Activated CD4-positive, alpha-beta T cell treated with anti-CD3 and anti-CD28 coated beads for 48 hours (primary cell): ENCODE measurements at regions not wholly inside any gene's neighbourhood (a gene's known extent, or its start where the extent isn't known, plus 50 kb on each side); places are given as distances from the start of the nearest gene placed in this dataset.
"Not testable (repeated sequence)": the region's sequence is repeated elsewhere in the genome, so short reads cannot be mapped to it uniquely, and the experiment has no call there.

Experiments
- DNase-seq: peaks from one replicate; pipeline ENCODE4 v3.0.0-alpha.2; 2020

- no peak for DNase-seq
Measured at GRCh38 chr12:63404611-63405010, 253.6 kb upstream of the AVPR1A start.

- no peak for DNase-seq
Measured at GRCh38 chr12:63403256-63403655, 252.3 kb upstream of the AVPR1A start.

- no peak for DNase-seq
Measured at GRCh38 chr12:63400718-63401117, 249.7 kb upstream of the AVPR1A start.

- DNase-seq = no peak
Measured at GRCh38 chr12:63400318-63400717, 249.3 kb upstream of the AVPR1A start.

DNA sequence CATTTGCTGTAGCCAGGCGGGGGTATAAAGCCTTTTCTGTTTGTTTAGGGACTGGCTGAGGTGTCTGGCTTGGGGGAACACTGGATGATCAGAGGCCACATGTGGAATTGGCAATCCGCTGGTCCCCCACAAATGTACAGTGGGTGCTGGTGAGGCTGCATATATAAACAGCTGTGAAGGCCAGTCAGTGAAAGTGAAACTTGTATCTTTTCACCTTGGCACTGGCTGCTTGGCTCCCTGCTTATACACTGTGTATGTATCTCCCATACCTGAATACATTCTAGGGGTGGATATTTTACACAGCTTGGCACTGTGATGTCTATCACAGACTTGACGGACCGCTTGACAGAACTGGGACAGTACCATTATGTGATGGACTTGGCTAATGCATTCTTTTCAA, 246.8 kb upstream of the AVPR1A start:
- DNase-seq = no peak

- DNase-seq = no peak
Measured at GRCh38 chr12:63396135-63396534, 245.1 kb upstream of the AVPR1A start.

DNA sequence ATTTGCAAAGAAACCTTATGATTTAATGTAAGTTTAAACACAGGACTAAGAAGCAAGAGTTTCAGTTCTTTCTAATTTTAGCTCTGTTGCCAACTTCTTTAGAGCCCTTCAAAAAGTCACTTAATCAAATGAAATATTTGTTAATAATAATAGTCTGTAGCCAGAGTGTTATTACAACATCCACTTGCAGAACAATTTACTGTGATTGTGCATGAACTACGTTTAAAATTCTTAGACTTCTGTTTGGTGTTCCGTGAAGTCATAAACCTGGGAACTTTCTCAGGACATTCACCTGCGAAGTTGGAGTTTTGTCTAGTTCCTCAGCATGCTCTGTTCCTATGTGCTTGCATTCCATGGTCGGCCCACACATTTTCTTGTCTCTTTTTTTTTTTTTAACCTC, 244.0 kb upstream of the AVPR1A start:
- DNase-seq = no peak

DNA sequence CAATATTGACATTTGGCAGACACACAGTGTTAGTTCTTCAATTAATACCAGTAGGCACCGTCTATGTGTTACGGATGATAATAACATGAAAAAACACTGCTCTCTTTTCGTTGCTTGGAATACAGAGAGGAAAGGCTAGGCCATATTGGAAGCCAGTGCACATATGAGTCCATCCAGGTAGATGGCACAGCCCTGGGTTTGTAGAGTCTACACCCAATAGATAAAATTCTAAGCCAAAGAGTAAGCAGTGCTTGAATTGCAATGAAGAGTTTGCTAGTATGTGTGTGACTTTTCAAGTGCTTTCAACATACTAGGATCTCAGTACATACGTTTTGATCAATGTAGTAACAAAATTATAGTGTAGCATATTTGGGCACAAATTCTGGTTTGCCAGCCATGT, 243.3 kb upstream of the AVPR1A start:
- DNase-seq = no peak

- DNase-seq = no peak
Measured at GRCh38 chr12:63389211-63389610, 238.2 kb upstream of the AVPR1A start.

GRCh38 chr12:63387771-63388170, 236.8 kb upstream of the AVPR1A start:
- no peak for DNase-seq

DNA sequence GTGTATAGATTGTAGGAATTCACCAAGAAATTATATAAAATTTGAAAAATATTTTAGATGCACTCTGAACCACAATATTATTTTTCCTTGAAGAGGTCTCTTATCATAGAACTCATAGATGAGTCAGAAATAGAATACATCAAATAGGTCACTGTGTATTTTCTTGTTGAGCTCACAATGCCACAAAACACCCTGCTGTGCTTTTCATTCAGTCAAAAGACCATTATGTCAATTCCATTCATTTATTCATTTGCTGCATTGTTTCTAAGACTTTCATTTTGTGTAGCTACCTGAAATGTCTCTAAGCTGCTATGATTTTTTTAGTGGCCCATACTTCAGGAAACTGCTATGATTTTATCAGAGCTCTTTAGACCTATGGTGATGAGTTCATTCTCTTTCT, 231.9 kb upstream of the AVPR1A start:
- no peak for DNase-seq

DNA sequence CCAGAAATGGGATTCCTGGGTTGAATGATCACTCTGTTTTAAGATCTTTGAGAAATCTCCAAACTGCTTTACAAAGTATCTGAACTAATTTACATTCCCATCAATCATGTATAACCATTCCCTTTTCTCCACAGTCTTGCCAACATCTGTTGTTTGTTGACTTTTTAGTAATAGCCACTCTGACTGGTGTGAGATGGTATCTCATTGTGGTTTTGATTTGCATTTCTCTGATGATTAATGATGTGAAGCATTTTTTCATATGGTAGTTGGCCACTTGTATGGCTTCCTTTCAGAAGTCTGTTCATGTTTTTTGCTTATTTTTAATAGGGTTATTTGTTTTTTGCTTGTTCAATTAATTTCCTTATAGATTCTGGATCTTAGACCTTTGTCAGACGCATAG, 211.8 kb upstream of the AVPR1A start:
- DNase-seq = no peak

DNA sequence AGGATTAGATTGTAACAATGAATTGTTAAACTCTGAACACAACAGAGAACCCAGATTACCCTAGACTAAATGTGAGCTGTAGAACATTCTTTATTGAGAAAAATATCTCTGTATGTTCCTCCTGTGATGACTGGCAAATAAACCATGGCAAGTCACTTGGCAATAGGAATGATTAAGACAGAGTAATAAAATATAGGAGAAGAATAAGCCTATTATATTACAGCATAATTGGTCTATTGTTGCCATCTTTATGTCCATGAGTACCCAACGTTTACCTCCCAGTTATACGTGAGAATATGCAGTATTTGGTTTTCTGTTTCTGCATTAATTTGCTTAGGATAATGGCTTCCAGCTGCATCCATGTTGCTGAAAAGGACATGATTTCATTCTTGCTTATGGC, 211.2 kb upstream of the AVPR1A start:
- no peak for DNase-seq

DNA sequence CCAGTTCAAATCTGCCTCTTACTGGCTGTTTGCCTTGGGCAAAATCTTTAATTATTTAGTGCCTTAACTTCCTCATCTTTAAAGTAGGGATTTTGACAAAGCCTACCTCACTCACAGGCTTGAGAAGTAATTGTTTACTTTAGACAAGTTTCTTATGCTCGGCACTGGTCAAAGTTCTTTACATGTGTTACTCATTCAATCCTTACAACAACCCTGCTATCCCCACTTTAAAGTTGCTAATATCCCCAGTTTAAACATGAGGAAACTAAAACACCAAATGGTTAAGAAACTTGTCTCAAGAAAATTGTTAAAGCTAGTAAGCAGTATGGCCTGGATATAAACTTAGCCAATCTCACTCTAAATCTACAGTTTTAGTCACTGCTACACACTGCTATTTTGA, 204.0 kb upstream of the AVPR1A start:
- no peak for DNase-seq

DNA sequence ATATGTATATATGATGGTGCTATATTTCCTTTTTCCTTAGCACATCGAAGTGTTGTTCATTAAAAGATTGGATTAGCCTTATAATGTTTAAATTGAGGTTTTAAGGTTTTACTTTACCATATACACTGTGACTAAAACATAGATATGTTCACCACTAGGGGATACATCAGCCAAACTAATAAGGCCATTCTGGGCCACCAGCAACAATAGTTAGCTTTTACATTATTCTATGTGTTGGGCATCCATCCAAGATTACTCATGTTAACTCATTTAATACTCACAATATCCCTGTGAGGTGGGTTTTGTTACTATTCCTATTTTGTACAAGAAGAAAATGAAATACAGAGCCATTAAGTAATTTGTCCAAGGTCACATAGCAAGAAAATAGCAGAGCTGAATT, 202.6 kb upstream of the AVPR1A start:
- no peak for DNase-seq

DNA sequence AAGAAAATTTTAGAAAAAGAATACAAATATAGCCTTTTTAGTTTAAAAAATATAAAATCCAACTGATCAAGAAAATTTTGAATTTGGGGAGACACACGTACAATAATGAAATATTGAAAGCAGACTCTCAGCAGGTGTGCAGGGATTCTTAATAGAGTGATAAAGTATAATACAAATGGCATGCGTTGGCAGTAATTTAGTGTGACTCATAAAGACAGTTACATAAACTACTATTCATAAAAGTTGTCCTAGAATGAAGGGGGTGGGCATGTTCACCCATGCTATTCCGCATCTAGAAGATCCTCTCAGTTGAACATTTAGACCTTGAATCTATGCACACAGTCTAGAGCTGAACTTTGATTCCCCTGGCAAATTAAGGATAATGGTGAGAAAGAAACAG, 200.4 kb upstream of the AVPR1A start:
- no peak for DNase-seq

GRCh38 chr12:63348556-63348955, 197.6 kb upstream of the AVPR1A start:
- DNase-seq = no peak

GRCh38 chr12:63337158-63337557, 186.2 kb upstream of the AVPR1A start:
- not testable (repeated sequence) for DNase-seq

GRCh38 chr12:63326260-63326659, 175.3 kb upstream of the AVPR1A start:
- no peak for DNase-seq

DNA sequence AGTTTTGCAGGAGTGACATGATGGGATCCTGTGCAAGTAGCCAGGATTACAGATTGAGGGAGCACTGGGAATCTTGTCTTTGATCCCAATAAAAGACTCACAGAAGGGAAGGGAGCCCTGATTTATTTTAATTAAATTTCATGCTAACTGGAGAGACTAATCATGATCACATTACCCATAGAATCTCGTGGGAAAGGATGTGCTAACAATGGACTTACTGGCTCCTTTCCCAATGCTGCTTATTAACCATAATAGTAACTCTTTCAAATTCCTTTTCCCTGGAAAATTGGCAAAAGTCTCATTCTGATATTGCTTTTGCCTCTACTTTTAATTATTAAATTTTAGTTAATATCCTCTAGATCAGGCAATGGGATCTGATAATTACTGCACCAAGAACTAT, 174.8 kb upstream of the AVPR1A start:
- DNase-seq = no peak

GRCh38 chr12:63323942-63324341, 172.9 kb upstream of the AVPR1A start:
- DNase-seq = no peak

- DNase-seq = no peak
Measured at GRCh38 chr12:63321373-63321772, 170.4 kb upstream of the AVPR1A start.

- no peak for DNase-seq
Measured at GRCh38 chr12:63319936-63320633, 169.1 kb upstream of the AVPR1A start.

GRCh38 chr12:63319386-63319785, 168.4 kb upstream of the AVPR1A start:
- no peak for DNase-seq

DNA sequence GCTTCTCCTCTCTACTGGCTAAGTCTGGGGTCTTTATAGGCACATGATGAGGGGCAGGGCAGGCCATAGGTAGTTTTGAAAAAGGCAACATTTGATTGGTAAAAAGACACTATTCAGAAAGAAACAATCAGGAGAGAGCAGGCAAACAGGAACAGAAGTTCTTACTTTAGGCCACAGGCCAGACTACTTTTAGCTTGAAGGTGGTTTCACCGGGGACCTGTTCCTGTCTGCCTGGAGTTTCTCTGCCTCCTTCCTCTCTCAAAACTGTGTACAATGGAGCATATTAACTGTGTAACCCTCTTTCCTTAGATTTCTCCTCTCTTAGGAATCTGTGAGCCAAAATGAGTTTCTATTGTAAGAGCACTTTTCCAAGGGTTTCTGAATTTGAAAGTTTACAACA, 167.9 kb upstream of the AVPR1A start:
- DNase-seq = no peak

- no peak for DNase-seq
Measured at GRCh38 chr12:63318313-63318712, 167.3 kb upstream of the AVPR1A start.
